Breast epithelium (tissue), 4 donors: ENCODE measurements at regions not wholly inside any gene's neighbourhood (a gene's known extent, or its start where the extent isn't known, plus 50 kb on each side); places are given as distances from the start of the nearest gene placed in this dataset.

Experiments used
- DNase-seq, 2 donors: peaks; one replicate each; pipeline ENCODE4 v3.0.0-alpha.2; 2019; ENCODE audit warnings: low spot score in 2 of 2
- H3K27ac ChIP-seq, 2 donors: fragments of 200-600 bp; sonication (generic) in 1 of 2; one replicate each; pipeline ENCODE4 v1.5.1; 2016 to 2019; ENCODE audit warnings: mild to moderate bottlenecking in 1 of 2
- H3K27me3 ChIP-seq, 2 donors: fragments of 200-600 bp; sonication (generic) in 1 of 2; one replicate each; pipeline versions ENCODE4 v1.5.1 to v1.6.0; 2017 to 2019; ENCODE audit warnings: control low read depth in 1 of 2, mild to moderate bottlenecking in 1 of 2
- H3K36me3 ChIP-seq: fragments of 200-600 bp; one replicate; pipeline ENCODE4 v1.5.1; 2019
- H3K4me1 ChIP-seq, 2 donors: fragments of 200-600 bp; sonication (generic); one replicate each; pipeline ENCODE4 v1.5.1; 2016 to 2019; ENCODE audit warnings: control low read depth in 1 of 2
- H3K4me3 ChIP-seq, 3 donors: fragments of 200-600 bp; sonication (generic); 1 replicate in 2 of 3; 2 replicates in 1 of 3; pipeline ENCODE4 v1.5.1; 2016 to 2019; ENCODE audit warnings: mild to moderate bottlenecking in 3 of 3, moderate library complexity in 2 of 3
- H3K9me3 ChIP-seq, 2 donors: fragments of 200-600 bp; sonication (generic) in 1 of 2; one replicate each; pipeline ENCODE4 v1.5.1; 2016 to 2019; ENCODE audit warnings: control low read depth in 1 of 2
- POLR2A ChIP-seq: fragments of 450-650 bp; IDR thresholded peaks from one replicate; pipeline ENCODE4 v1.6.1; 2016; ENCODE audit warnings: antibody characterized with exemption, mild to moderate bottlenecking, moderate library complexity
- POLR2AphosphoS5 ChIP-seq, 3 donors: sonication (generic); formaldehyde crosslinking; IDR thresholded peaks; one replicate each; pipeline ENCODE4 v1.6.1; 2017; ENCODE audit warnings: antibody characterized with exemption in 3 of 3
- intact Hi-C: fragments of 100-400 bp; cut with DNase I; formaldehyde crosslinking; loops from one replicate; pipeline ENCODE4 v1.15.1; 2023; ENCODE audit warnings: low total_unique reads
- TF ChIP-seq, protein P1 (sequence below), 3 donors: fragments of 450-650 bp; IDR thresholded peaks; one replicate each; pipeline ENCODE4 v1.5.1; 2016 to 2017; ENCODE audit warnings: antibody characterized with exemption in 3 of 3, mild to moderate bottlenecking in 3 of 3, moderate library complexity in 3 of 3

GRCh38 chr6:51415501-51415900, 596.8 kb downstream of the TFAP2B start:
- intact Hi-C loops, result no loop called here
- no peaks in the 10 kb centered on the region for H3K9me3 ChIP-seq
- no peaks in the 10 kb centered on the region for H3K4me1 ChIP-seq
- no peaks in the 10 kb centered on the region for H3K36me3 ChIP-seq
- no peak overlapping the region for H3K4me3 ChIP-seq
- DNase-seq, result no peak
- no peak overlapping the region for H3K27ac ChIP-seq
- TF ChIP-seq, protein P1, sequence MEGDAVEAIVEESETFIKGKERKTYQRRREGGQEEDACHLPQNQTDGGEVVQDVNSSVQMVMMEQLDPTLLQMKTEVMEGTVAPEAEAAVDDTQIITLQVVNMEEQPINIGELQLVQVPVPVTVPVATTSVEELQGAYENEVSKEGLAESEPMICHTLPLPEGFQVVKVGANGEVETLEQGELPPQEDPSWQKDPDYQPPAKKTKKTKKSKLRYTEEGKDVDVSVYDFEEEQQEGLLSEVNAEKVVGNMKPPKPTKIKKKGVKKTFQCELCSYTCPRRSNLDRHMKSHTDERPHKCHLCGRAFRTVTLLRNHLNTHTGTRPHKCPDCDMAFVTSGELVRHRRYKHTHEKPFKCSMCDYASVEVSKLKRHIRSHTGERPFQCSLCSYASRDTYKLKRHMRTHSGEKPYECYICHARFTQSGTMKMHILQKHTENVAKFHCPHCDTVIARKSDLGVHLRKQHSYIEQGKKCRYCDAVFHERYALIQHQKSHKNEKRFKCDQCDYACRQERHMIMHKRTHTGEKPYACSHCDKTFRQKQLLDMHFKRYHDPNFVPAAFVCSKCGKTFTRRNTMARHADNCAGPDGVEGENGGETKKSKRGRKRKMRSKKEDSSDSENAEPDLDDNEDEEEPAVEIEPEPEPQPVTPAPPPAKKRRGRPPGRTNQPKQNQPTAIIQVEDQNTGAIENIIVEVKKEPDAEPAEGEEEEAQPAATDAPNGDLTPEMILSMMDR (IDR thresholded peaks at IDR 0.05), result no peak
- TF ChIP-seq POLR2A (no peak), POLR2AphosphoS5 (IDR thresholded peaks at IDR 0.05) (no peak)
- H3K27me3 ChIP-seq, result no peaks in the 10 kb centered on the region

- Histone ChIP-seq H3K9me3 (no peaks in the 10 kb centered on the region), H3K4me1 (no peaks in the 10 kb centered on the region), H3K27ac (no peak overlapping the region), H3K27me3 (no peaks in the 10 kb centered on the region), H3K4me3 (no peak overlapping the region), H3K36me3 (no peaks in the 10 kb centered on the region)
- no peak for DNase-seq
- intact Hi-C loops, result no loop called here
- TF ChIP-seq POLR2AphosphoS5 (IDR thresholded peaks at IDR 0.05) (no peak), POLR2A (no peak)
- TF ChIP-seq, protein P1 (IDR thresholded peaks at IDR 0.05), result no peak
Observed at GRCh38 chr6:51429017-51429712, 610.5 kb downstream of the TFAP2B start.

DNA sequence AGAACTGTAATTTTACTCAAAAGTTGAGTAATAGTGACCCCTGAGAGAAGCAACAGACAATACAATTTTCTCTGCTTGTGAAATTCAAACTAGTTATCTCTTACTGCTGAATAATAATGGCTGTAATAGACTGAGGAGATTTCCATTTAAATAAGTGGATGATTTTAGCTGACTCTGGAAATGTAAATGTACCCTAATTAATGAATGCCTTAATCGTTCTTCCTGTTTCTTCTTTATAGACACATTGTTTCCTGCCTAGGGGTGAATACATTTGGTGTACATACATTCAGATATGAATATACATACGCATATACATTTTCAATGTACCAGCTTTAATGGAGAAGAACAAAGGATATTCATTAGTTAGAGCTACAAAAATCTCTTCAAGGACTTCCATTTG, 611.9 kb downstream of the TFAP2B start:
- TF ChIP-seq, protein P1 (IDR thresholded peaks at IDR 0.05), result no peak
- TF ChIP-seq POLR2AphosphoS5 (IDR thresholded peaks at IDR 0.05), result no peak
- no peak for TF ChIP-seq POLR2A
- no peaks in the 10 kb centered on the region for H3K36me3 ChIP-seq

GRCh38 chr6:51432481-51432880, 613.8 kb downstream of the TFAP2B start:
- no peaks in the 10 kb centered on the region for H3K27me3 ChIP-seq
- TF ChIP-seq POLR2A, result no peak
- no peak for TF ChIP-seq POLR2AphosphoS5 (IDR thresholded peaks at IDR 0.05)
- TF ChIP-seq, protein P1 (IDR thresholded peaks at IDR 0.05), result no peak
- no peak overlapping the region for H3K27ac ChIP-seq
- no peak overlapping the region for H3K4me3 ChIP-seq
- intact Hi-C loops, result no loop called here
- no peaks in the 10 kb centered on the region for H3K4me1 ChIP-seq
- H3K9me3 ChIP-seq, result no peaks in the 10 kb centered on the region
- DNase-seq, result no peak
- H3K36me3 ChIP-seq, result no peaks in the 10 kb centered on the region

More for the DNA sequence above, 611.9 kb downstream of the TFAP2B start:
- no peak overlapping the region for H3K27ac ChIP-seq
- H3K4me1 ChIP-seq, result no peaks in the 10 kb centered on the region
- intact Hi-C loops, result no loop called here
- no peaks in the 10 kb centered on the region for H3K27me3 ChIP-seq
- H3K4me3 ChIP-seq, result no peak overlapping the region
- no peak for DNase-seq
- H3K9me3 ChIP-seq, result no peaks in the 10 kb centered on the region

- Histone ChIP-seq H3K4me1 (no peaks in the 10 kb centered on the region), H3K27ac (no peak overlapping the region), H3K4me3 (no peak overlapping the region), H3K9me3 (no peaks in the 10 kb centered on the region), H3K27me3 (no peaks in the 10 kb centered on the region), H3K36me3 (no peaks in the 10 kb centered on the region)
- no peak for DNase-seq
- no peak for TF ChIP-seq POLR2AphosphoS5 (IDR thresholded peaks at IDR 0.05)
- TF ChIP-seq, protein P1 (IDR thresholded peaks at IDR 0.05), result no peak
- no peak for TF ChIP-seq POLR2A
- intact Hi-C loops, result no loop called here
Observed at GRCh38 chr6:51450248-51450957, 631.7 kb downstream of the TFAP2B start.
